ENCODE measurements at regions not wholly inside any gene's neighbourhood (a gene's known extent, or its start where the extent isn't known, plus 50 kb on each side); places are given as distances from the start of the nearest gene placed in this dataset.

DNA sequence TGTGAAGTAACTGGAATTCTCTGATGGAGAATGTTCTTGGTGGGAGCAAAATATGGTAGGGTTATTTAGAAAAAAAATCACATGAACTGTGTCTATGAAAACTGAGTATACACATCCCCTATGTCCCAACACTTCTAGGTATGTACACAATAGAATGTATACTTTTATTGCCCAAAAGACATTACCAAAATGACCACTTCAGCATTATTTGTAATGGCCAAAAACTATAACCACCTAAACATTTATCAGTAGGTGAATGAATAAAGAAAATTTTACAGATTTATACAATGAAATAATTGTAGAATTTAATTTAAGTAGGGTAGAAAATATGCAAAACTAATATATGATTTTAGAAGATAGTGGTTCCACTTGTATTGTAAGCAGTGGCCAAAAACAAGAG, 462.8 kb downstream of the KCNJ3 start:
- no peak overlapping the region for H3K4me3 ChIP-seq (ENCODE audit: low read length)
- DNase-seq (ENCODE audit: low read depth), result no peak
- TF ChIP-seq, protein P1, sequence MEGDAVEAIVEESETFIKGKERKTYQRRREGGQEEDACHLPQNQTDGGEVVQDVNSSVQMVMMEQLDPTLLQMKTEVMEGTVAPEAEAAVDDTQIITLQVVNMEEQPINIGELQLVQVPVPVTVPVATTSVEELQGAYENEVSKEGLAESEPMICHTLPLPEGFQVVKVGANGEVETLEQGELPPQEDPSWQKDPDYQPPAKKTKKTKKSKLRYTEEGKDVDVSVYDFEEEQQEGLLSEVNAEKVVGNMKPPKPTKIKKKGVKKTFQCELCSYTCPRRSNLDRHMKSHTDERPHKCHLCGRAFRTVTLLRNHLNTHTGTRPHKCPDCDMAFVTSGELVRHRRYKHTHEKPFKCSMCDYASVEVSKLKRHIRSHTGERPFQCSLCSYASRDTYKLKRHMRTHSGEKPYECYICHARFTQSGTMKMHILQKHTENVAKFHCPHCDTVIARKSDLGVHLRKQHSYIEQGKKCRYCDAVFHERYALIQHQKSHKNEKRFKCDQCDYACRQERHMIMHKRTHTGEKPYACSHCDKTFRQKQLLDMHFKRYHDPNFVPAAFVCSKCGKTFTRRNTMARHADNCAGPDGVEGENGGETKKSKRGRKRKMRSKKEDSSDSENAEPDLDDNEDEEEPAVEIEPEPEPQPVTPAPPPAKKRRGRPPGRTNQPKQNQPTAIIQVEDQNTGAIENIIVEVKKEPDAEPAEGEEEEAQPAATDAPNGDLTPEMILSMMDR (IDR thresholded peaks at IDR 0.05; ENCODE audit: insufficient read depth, low read depth, low read length, missing control alignments), result no peak

DNA sequence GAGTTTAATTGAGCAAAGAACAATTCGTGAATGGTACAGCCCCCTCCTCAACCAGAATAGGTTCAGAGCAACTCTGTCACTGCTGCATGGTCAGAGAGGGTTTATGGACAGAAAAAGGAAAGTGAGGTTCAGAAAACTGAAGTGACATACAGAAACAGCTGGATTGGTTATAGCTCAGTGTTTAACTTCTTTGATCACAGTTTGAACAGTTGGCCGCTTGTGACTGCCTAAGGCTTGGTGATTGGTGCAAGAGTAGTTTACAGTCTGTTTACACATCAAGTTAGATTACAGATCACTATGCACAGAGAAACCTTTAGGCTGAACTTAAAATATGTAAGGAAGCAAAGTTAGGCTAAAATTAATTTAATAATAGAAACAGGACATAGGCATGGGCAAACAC, 459.2 kb downstream of the KCNJ3 start:
- no peak overlapping the region for H3K4me3 ChIP-seq (ENCODE audit: low read length)
- TF ChIP-seq, protein P1 (IDR thresholded peaks at IDR 0.05; ENCODE audit: insufficient read depth, low read depth, low read length, missing control alignments), result no peak
- DNase-seq (ENCODE audit: low read depth), result no peak

DNA sequence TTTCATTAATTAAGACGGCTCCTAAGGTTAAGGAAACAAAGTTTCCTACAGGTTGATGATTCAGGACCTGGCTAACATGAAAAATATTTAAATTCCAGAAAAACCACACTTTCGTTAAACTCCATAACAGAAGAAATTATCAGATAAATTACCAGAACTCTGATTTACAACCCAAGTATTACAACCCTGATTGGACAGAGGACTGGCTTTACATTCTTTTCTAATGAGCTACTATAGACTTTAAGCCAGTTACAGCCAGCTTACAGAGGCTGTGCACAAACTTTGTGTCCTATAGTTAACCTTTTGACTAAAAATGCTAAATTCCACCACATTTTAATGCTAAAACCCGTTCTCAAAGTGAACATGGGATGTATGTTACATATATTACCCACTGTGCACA, 458.6 kb downstream of the KCNJ3 start:
- no peak overlapping the region for H3K4me3 ChIP-seq (ENCODE audit: low read length)
- TF ChIP-seq, protein P1 (IDR thresholded peaks at IDR 0.05; ENCODE audit: insufficient read depth, low read depth, low read length, missing control alignments), result no peak
- no peak for DNase-seq (ENCODE audit: low read depth)

DNA sequence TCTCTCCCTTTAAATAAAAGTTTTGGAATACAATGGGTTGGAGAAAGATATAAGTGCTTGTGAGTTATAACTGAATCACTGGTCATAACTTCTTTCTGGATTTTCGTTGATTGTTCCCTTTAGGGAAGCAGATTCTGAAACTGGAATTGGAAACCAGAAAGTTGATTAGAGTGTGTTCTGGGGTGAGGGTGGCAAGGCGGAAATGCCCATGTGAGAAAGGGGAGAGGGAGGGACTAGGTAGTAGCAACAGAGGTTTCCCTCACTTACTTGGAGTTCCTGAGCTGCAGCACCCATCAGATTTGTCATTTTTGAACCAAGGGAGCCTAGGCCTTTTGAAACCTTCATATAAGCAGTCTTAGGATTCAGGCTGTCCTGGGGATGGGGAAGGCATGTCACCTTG, 453.4 kb downstream of the KCNJ3 start:
- TF ChIP-seq, protein P1 (IDR thresholded peaks at IDR 0.05; ENCODE audit: insufficient read depth, low read depth, low read length, missing control alignments), result no peak

DNA sequence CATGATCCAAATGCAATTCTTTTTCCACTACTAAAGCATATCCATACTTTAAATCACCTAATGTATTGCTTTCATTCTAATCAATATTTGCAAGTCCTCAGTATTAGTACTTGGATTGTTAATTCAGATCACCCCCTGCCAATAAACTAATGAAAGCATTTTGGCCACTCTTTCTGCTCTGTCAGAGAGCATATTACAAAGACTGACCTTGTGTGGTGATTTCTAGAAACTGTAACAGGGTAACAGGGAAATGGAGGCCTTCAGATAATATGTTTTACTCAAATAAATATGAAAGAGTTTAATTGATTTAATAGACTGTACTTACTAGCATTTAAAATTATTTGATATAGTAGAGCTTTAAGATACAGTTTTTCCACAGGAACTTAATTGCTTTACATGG, 453.0 kb downstream of the KCNJ3 start:
- DNase-seq (ENCODE audit: low read depth), result no peak
- no peak overlapping the region for H3K4me3 ChIP-seq (ENCODE audit: low read length)
- TF ChIP-seq, protein P1 (IDR thresholded peaks at IDR 0.05; ENCODE audit: insufficient read depth, low read depth, low read length, missing control alignments), result no peak

More for the DNA sequence above, 453.4 kb downstream of the KCNJ3 start:
- DNase-seq (ENCODE audit: low read depth), result no peak
- no peak overlapping the region for H3K4me3 ChIP-seq (ENCODE audit: low read length)

DNA sequence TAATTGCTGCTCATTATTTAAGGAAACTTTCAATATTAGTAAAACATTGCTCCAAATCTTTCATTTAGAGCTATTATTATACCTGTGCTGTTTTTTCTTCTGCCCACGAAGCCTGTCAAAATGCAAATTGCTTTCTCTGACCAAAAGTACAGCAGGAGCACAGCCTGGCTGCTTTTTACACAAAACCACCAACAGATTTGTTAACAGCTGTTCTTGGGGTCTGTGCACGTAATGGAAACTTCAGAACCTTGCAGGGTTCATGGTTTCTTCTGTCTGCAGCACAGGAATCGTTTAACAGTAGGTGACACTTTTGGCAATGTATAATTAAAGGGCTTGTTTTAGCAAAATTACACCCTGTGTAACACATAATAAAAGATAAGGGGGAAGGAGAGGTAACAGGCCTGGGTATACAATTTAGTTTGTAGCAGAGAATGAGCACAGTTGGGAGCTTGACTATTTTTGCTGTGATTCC, 447.3 kb downstream of the KCNJ3 start:
- no peak for DNase-seq (ENCODE audit: low read depth)
- TF ChIP-seq, protein P1 (IDR thresholded peaks at IDR 0.05; ENCODE audit: insufficient read depth, low read depth, low read length, missing control alignments), result no peak
- no peak overlapping the region for H3K4me3 ChIP-seq (ENCODE audit: low read length)

DNA sequence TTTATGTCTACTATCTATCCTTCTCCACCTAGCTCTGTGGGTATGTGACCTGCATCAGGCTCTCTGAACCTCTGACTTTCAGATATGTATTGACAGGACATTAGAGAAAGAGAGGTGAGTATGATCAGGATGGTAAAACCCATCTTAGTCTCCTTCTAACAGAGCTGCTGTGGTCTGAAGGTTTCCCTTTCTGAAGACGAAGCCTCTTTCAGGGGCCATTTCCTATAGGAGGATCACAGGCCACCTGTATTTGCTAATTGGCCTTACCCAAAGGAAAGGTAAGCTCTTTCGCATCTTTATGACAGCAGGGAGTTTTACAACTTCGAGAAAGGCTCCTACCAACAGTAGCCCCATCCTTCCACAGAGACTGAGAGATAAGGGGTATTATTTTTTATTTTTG, 442.9 kb downstream of the KCNJ3 start:
- TF ChIP-seq, protein P1 (IDR thresholded peaks at IDR 0.05; ENCODE audit: insufficient read depth, low read depth, low read length, missing control alignments), result no peak
- no peak for DNase-seq (ENCODE audit: low read depth)

More for the DNA sequence above, 442.9 kb downstream of the KCNJ3 start:
- no peak overlapping the region for H3K4me3 ChIP-seq (ENCODE audit: low read length)
